ENCODE measurements at regions not wholly inside any gene's neighbourhood (a gene's known extent, or its start where the extent isn't known, plus 50 kb on each side); places are given as distances from the start of the nearest gene placed in this dataset.
A peak's percentile ranks its signal among the peaks of the same experiment; 100 is the strongest.
"Not testable (repeated sequence)": the region's sequence is repeated elsewhere in the genome, so short reads cannot be mapped to it uniquely, and the experiment has no call there.

- ChIA-PET CTCF (interaction anchor here (0.9 to 3.1 kb wide), 4 partner anchors 15 to 434 kb away, joined by 3 to 19 read pairs (median 4); no protein-coding TSS in a partner anchor), POLR2A (interaction anchor here (0.6 kb wide), 1 partner anchor 21 kb away, joined by 7 read pairs; no protein-coding TSS in a partner anchor)
- DNase-seq (ENCODE audit: extremely low spot score) = no peak
- no peak for TF ChIP-seq CTCF (IDR thresholded peaks at IDR 0.05; ENCODE audit: control extremely low read depth, extremely low read depth, low read depth, missing control alignments)
These were observed 86.7 kb downstream of the KATNIP start for GRCh38 chr16:27636453-27637240.

- CTCF ChIA-PET = interaction anchor here (0.8 to 4.1 kb wide), 30 partner anchors 10 to 679 kb away, joined by 3 to 57 read pairs (median 5); partner anchors contain the start of genes GSG1L, GTF3C1 and KATNIP
These were observed 89.1 kb downstream of the KATNIP start for GRCh38 chr16:27638833-27639560.

GRCh38 chr16:27639561-27640276, 89.8 kb downstream of the KATNIP start:
- POLR2A ChIA-PET = no interaction called here
- peak; percentile 84 for DNase-seq (ENCODE audit: extremely low spot score)
- TF ChIP-seq CTCF (IDR thresholded peaks at IDR 0.05; ENCODE audit: control extremely low read depth, extremely low read depth, low read depth, missing control alignments) = peak; percentile 76
- CTCF ChIA-PET = interaction anchor here (0.7 to 4.1 kb wide), 38 partner anchors 9 to 678 kb away, joined by 3 to 57 read pairs (median 4); partner anchors contain the start of genes GSG1L, GTF3C1 and KATNIP

More at GRCh38 chr16:27638833-27639560, 89.1 kb downstream of the KATNIP start:
- POLR2A ChIA-PET = no interaction called here
- no peak for DNase-seq (ENCODE audit: extremely low spot score)
- no peak for TF ChIP-seq CTCF (IDR thresholded peaks at IDR 0.05; ENCODE audit: control extremely low read depth, extremely low read depth, low read depth, missing control alignments)

GRCh38 chr16:27640277-27640600, 90.3 kb downstream of the KATNIP start:
- POLR2A ChIA-PET = no interaction called here

GRCh38 chr16:27641260-27641659, 91.3 kb downstream of the KATNIP start:
- CTCF ChIA-PET = interaction anchor here (1.3 to 4.1 kb wide), 2 partner anchors 12 to 27 kb away, joined by 3 to 57 read pairs; no protein-coding TSS in a partner anchor
- no peak for TF ChIP-seq CTCF (IDR thresholded peaks at IDR 0.05; ENCODE audit: control extremely low read depth, extremely low read depth, low read depth, missing control alignments)
- POLR2A ChIA-PET = no interaction called here
- no peak for DNase-seq (ENCODE audit: extremely low spot score)

More at GRCh38 chr16:27640277-27640600, 90.3 kb downstream of the KATNIP start:
- no peak for DNase-seq (ENCODE audit: extremely low spot score)
- CTCF ChIA-PET = interaction anchor here (0.7 to 4.1 kb wide), 34 partner anchors 9 to 637 kb away, joined by 3 to 57 read pairs (median 4); partner anchors contain the start of gene GSG1L
- no peak for TF ChIP-seq CTCF (IDR thresholded peaks at IDR 0.05; ENCODE audit: control extremely low read depth, extremely low read depth, low read depth, missing control alignments)

GRCh38 chr16:27641734-27642415, 91.9 kb downstream of the KATNIP start:
- POLR2A ChIA-PET; DNase-seq (ENCODE audit: extremely low spot score): not testable (repeated sequence)
- CTCF ChIA-PET = interaction anchor here (1.7 to 4.1 kb wide), 2 partner anchors 13 to 429 kb away, joined by 4 to 57 read pairs; no protein-coding TSS in a partner anchor
